ENCODE measurements at regions not wholly inside any gene's neighbourhood (a gene's known extent, or its start where the extent isn't known, plus 50 kb on each side); places are given as distances from the start of the nearest gene placed in this dataset.

- no peak overlapping the region for H3K4me3 ChIP-seq
- H3K9me3 ChIP-seq: no peaks in the 10 kb centered on the region
- H3K36me3 ChIP-seq: no peaks in the 10 kb centered on the region
- 28 to 71% methylated on average over 1 of the region's 1 CpG for WGBS, 2 donors
- intact Hi-C loops (cut with DNase I): no loop called here
- no peak for DNase-seq
- TF ChIP-seq POLR2A (IDR thresholded peaks at IDR 0.05): no peak
- no peak for TF ChIP-seq EP300 (IDR thresholded peaks at IDR 0.05)
- no peak for TF ChIP-seq POLR2AphosphoS5 (IDR thresholded peaks at IDR 0.05)
- TF ChIP-seq CTCF (IDR thresholded peaks at IDR 0.05): no peak
- H3K27ac ChIP-seq: no peak overlapping the region
- no peaks in the 10 kb centered on the region for H3K4me1 ChIP-seq
- H3K27me3 ChIP-seq: no peaks in the 10 kb centered on the region
These were observed 573.4 kb upstream of the ARPP21 start for GRCh38 chr3:35065891-35066290.

GRCh38 chr3:35067750-35068149 is 571.6 kb upstream of the ARPP21 start:
- H3K27ac ChIP-seq: no peak overlapping the region

GRCh38 chr3:35070088-35070487 is 569.2 kb upstream of the ARPP21 start:
- H3K4me1 ChIP-seq: no peaks in the 10 kb centered on the region
- intact Hi-C loops (cut with DNase I): no loop called here
- H3K9me3 ChIP-seq: no peaks in the 10 kb centered on the region
- no peak overlapping the region for H3K27ac ChIP-seq
- WGBS, 2 donors: 91 to 98% methylated on average over 2 of the region's 2 CpGs
- no peak for DNase-seq
- no peaks in the 10 kb centered on the region for H3K27me3 ChIP-seq
- TF ChIP-seq CTCF (IDR thresholded peaks at IDR 0.05): no peak
- H3K4me3 ChIP-seq: no peak overlapping the region
- no peaks in the 10 kb centered on the region for H3K36me3 ChIP-seq

More at GRCh38 chr3:35067750-35068149, 571.6 kb upstream of the ARPP21 start:
- Histone ChIP-seq H3K36me3 (no peaks in the 10 kb centered on the region), H3K27me3 (no peaks in the 10 kb centered on the region), H3K4me3 (no peak overlapping the region), H3K4me1 (no peaks in the 10 kb centered on the region), H3K9me3 (no peaks in the 10 kb centered on the region)
- TF ChIP-seq EP300 (IDR thresholded peaks at IDR 0.05) (no peak), POLR2A (IDR thresholded peaks at IDR 0.05) (no peak), POLR2AphosphoS5 (IDR thresholded peaks at IDR 0.05) (no peak), CTCF (IDR thresholded peaks at IDR 0.05) (no peak)
- whole genome bisulfite sequencing, 2 donors: 97% methylated on average over 7 of the region's 7 CpGs
- intact Hi-C loops (cut with DNase I): no loop called here
- DNase-seq: no peak

GRCh38 chr3:35071772-35072171 is 567.6 kb upstream of the ARPP21 start:
- intact Hi-C loops (cut with DNase I): no loop called here
- no peaks in the 10 kb centered on the region for H3K4me1 ChIP-seq
- TF ChIP-seq POLR2A (IDR thresholded peaks at IDR 0.05): no peak
- no peak for TF ChIP-seq CTCF (IDR thresholded peaks at IDR 0.05)
- TF ChIP-seq POLR2AphosphoS5 (IDR thresholded peaks at IDR 0.05): no peak
- no peak for TF ChIP-seq EP300 (IDR thresholded peaks at IDR 0.05)

GRCh38 chr3:35078780-35079179 is 560.5 kb upstream of the ARPP21 start:
- H3K4me1 ChIP-seq: no peaks in the 10 kb centered on the region
- intact Hi-C loops (cut with DNase I): no loop called here
- H3K4me3 ChIP-seq: no peak overlapping the region
- no peak overlapping the region for H3K27ac ChIP-seq
- 61 to 77% methylated on average over 2 of the region's 2 CpGs for WGBS, 2 donors
- no peaks in the 10 kb centered on the region for H3K9me3 ChIP-seq
- H3K27me3 ChIP-seq: no peaks in the 10 kb centered on the region
- no peak for DNase-seq
- TF ChIP-seq EP300 (IDR thresholded peaks at IDR 0.05) (no peak), CTCF (IDR thresholded peaks at IDR 0.05) (no peak), POLR2A (IDR thresholded peaks at IDR 0.05) (no peak), POLR2AphosphoS5 (IDR thresholded peaks at IDR 0.05) (no peak)
- no peaks in the 10 kb centered on the region for H3K36me3 ChIP-seq

More at GRCh38 chr3:35071772-35072171, 567.6 kb upstream of the ARPP21 start:
- no peaks in the 10 kb centered on the region for H3K27me3 ChIP-seq
- H3K4me3 ChIP-seq: no peak overlapping the region
- no peak for DNase-seq
- no peak overlapping the region for H3K27ac ChIP-seq
- no peaks in the 10 kb centered on the region for H3K9me3 ChIP-seq
- WGBS, 2 donors: 15 to 75% methylated on average over 1 of the region's 1 CpG
- no peaks in the 10 kb centered on the region for H3K36me3 ChIP-seq

Data from sigmoid colon (tissue), 6 donors.